Memory B cell (primary cell): ENCODE measurements at regions not wholly inside any gene's neighbourhood (a gene's known extent, or its start where the extent isn't known, plus 50 kb on each side); places are given as distances from the start of the nearest gene placed in this dataset.
"Not testable (repeated sequence)": the region's sequence is repeated elsewhere in the genome, so short reads cannot be mapped to it uniquely, and the experiment has no call there.

ENCODE experiments used
- ATAC-seq: fragments of 150-1000 bp; cut with Tn5 transposase; 2 replicates; pipeline ENCODE4 v1.10.0; 2021; ENCODE audit warnings: low read depth, mild to moderate bottlenecking, moderate library complexity
- DNase-seq, 2 donors: peaks; one replicate each; pipeline ENCODE4 v3.0.0; 2022; ENCODE audit warnings: low spot score in 2 of 2
- H3K27ac Mint-ChIP-seq: one replicate; pipeline ENCODE4 v1.8.0; 2022; ENCODE audit warnings: mild to moderate bottlenecking, moderate library complexity, mixed read lengths
- H3K27me3 Mint-ChIP-seq: one replicate; pipeline ENCODE4 v1.8.0; 2022; ENCODE audit warnings: mixed read lengths
- H3K36me3 Mint-ChIP-seq: one replicate; pipeline ENCODE4 v1.8.0; 2022; ENCODE audit warnings: mild to moderate bottlenecking, mixed read lengths
- H3K4me1 Mint-ChIP-seq: one replicate; pipeline ENCODE4 v1.8.0; 2022; ENCODE audit warnings: mixed read lengths
- H3K4me3 Mint-ChIP-seq: one replicate; pipeline ENCODE4 v1.8.0; 2022; ENCODE audit warnings: mild to moderate bottlenecking, moderate library complexity, mixed read lengths
- H3K9me3 Mint-ChIP-seq: one replicate; pipeline ENCODE4 v1.8.0; 2022; ENCODE audit warnings: mixed read lengths

DNA sequence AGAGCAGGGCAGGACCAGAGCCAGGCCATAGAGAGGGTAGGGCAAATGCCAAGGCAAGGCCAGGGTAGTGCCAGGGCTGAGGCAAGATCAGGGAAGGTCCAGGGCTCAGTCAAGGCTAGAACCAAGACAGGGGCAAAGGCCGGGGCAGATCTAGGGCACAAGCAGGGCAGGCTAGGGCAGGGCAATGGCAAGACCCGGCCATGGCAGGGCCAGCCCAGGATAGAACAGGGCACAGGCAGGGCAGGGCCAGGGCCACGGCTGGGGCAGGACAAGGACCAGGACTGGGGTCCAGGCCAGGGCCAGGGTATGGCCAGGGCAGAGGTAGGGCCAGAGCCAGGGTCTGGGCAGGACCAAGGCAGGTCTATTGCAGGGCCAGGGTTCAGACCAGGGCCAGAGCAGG, 2873.2 kb downstream of the RPIA start:
- H3K36me3 Mint-ChIP-seq, H3K4me3 Mint-ChIP-seq, ATAC-seq, H3K9me3 Mint-ChIP-seq, DNase-seq, H3K4me1 Mint-ChIP-seq, H3K27ac Mint-ChIP-seq, H3K27me3 Mint-ChIP-seq: not testable (repeated sequence)

DNA sequence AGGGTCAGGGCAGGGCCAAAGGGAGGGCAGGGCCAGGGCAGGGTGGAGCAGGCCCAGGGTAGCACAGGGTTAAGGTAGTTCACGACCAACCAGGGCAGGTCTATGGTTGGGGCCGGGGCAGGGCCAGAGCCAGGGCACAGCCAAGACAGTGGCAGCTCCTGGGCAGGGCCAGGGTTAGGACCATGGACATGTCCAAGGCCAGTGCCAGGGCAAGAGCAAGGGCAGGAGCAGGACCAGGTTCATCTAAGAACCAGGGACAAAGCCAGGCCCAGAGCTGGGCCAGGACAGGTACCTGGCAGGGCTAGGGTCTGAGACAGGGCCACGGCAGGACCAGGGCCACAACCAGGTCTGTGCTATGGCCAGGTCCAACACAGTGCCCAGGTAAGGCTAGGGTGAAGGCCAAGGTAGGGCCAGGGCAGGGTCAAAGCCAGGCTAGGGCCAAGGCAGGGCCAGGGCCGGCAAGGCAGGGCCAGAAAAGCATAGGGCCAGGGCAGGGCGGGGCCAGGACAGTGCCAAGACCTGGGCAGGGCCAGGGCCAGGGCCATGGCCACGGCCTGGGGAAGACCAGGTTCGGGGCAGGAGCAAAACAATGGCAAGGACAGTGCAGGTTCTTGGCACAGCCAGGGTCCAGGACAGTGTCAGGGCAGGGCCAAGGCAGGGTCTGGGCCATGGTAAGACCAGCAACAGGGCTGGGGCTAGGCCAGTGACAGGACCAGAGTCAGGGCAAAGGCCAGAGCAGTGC, 2874.4 kb downstream of the RPIA start:
- H3K9me3 Mint-ChIP-seq, H3K27me3 Mint-ChIP-seq, H3K4me3 Mint-ChIP-seq, H3K36me3 Mint-ChIP-seq, H3K4me1 Mint-ChIP-seq, DNase-seq, ATAC-seq, H3K27ac Mint-ChIP-seq: not testable (repeated sequence)

DNA sequence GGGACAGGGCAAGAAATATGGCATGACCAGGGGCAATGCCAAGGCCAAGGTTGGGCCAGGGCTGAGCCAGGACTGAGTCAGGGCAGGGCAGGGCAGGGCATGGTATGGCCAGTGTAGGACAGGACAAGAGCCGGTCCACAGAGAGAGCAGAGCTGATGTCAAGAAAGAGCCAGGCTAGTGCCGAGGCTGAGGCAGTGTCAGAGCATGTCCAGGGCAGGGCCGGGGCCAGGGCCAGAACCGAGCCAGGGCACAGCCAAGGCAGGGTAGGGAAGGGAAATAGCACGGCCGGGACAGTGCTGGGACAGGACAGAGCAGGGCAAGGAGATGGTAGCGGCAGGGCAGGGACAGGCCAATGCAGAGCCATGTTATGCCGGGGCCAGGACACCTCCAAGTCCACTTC, 2875.1 kb downstream of the RPIA start:
- not testable (repeated sequence) for H3K36me3 Mint-ChIP-seq, ATAC-seq, H3K4me1 Mint-ChIP-seq, H3K4me3 Mint-ChIP-seq, H3K27ac Mint-ChIP-seq, H3K9me3 Mint-ChIP-seq, H3K27me3 Mint-ChIP-seq, DNase-seq

DNA sequence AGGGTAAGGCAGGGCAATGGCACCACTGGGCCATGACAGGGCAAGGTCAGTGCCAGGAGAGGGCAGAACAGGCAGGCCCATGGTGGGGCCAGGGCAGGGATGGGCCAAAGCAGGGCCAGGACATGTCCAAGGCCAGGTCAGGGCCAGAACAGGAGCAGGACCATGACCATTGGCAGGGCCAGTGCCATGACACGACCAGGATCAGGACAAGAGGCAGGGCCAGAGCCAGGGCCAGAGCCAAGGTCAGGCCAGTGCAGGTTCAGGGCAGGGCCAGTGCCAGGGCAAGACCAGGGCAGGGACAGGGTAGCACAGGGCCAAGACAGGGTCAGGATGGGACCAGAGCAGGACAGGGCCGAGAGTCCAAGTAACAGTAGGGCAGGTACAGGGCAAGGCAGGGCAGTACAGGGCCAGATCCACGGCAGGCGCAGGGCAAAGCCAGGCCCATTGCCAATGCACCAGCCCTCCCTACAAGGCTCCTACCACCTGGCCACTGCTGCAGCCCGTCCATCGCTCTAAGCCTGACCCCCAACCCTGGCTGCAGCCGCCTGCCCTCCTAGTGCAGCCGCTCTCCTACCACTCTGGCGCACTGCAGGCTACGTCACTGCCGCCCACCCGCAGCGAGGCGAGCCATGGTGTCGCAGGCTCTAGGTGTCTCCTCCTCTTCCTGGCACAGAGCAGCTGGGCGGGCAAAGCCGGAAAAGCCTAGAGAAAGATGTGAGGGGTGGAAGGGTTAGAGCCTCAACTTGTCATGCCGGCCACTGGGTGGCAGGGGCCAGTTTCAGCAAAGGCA, 2876.3 kb downstream of the RPIA start:
- not testable (repeated sequence) for DNase-seq, H3K9me3 Mint-ChIP-seq, H3K4me1 Mint-ChIP-seq, ATAC-seq, H3K36me3 Mint-ChIP-seq, H3K4me3 Mint-ChIP-seq, H3K27ac Mint-ChIP-seq, H3K27me3 Mint-ChIP-seq

DNA sequence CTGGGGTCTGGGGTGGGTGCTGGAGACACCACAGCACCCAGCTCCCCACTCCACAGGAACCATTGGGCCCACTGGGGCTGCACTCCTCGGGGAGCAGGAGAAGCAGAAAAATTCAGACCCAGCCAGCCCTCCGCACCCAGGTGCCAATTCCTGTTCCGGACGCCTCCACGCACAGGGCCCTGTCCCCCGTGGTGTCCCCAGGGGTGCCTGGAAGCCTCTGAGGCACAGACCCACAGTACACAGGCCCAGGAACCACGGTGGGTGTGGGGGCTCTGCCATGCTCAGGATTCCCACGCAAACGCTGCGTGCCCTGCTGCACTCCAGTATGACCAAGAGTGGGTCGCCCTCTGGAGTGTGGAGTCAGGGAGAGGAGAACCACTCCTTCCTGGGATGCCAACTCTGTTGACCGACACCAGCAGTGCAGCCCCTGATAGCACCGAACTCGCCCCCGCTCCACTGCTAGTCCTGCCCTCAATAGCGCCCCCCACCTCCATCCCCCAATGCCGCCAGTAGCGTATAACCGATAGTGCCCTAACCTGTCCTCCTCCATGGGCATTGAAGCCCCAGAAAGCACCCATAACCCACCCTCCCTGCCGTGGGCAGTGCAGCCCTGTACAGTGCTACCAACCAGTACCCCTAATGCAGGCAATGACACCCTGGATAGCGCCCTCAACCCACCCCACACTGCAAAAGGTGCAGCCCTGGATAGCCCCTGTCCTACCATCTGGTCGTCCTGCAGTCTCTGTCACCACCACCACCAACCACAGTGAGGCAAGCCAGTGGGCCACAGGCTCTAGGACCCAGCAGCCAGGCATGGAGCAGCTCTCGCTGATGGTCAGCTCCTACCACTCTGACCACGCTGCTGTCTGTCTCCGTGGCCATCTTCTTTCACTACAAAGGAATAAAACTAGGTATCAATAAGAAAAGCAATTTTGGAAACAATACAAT, 2877.2 kb downstream of the RPIA start:
- not testable (repeated sequence) for ATAC-seq, H3K27me3 Mint-ChIP-seq

DNA sequence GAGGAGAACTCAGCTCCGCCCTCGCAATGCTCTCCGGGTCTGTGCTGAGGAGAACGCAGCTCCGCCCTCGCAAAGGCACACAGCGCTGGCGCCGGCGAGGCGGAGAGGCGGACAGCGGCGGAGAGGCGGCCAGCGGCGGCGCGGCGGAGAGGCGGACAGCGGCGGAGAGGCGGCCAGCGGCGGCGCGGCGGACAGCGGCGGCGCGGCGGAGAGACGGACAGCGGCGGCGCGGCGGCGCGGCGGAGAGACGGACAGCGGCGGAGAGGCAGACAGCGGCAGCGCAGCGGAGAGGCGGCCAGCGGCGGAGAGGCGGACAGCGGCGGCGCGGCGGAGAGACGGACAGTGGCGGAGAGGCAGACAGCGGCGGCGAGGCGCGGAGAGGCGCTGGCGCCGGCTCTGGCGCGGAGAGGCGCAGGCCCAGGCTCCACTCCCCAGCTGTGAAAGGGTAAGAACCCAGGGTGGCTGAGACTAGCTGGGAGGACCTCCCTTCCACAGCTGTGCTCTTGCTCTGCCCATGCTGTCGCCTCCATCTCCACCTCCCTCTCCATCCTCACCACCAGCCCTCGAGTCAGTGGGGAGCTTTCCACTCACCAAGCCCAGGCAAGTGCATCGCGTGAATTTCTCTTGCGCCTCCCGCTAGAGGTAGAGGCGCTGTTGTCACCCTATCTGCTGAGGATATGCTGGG, 2879.9 kb downstream of the RPIA start:
- not testable (repeated sequence) for H3K27me3 Mint-ChIP-seq, H3K4me3 Mint-ChIP-seq, H3K9me3 Mint-ChIP-seq, ATAC-seq, H3K36me3 Mint-ChIP-seq, H3K4me1 Mint-ChIP-seq, H3K27ac Mint-ChIP-seq, DNase-seq

More for the DNA sequence above, 2877.2 kb downstream of the RPIA start:
- not testable (repeated sequence) for DNase-seq, H3K9me3 Mint-ChIP-seq, H3K36me3 Mint-ChIP-seq, H3K27ac Mint-ChIP-seq, H3K4me3 Mint-ChIP-seq, H3K4me1 Mint-ChIP-seq

DNA sequence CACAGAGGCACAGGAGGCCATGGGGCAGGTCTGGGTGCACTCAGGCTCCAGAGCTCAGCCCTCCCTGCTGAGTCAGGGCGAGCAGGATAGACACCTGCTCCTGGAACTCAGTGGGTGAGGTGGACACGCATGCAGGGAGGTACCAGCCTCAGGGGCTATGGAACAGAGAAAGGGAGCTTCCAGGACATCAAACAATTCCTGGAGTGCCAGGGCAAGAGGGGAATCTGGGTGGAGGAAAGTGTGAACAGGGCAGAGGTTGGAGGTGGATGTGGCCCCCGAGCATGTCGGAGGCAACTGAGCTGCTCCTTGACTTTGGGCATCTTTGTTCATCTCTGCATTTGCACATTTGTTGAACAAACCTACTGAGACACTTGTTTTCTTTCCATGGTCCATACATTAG, 2881.5 kb downstream of the RPIA start:
- H3K4me3 Mint-ChIP-seq, H3K36me3 Mint-ChIP-seq, H3K9me3 Mint-ChIP-seq, ATAC-seq, DNase-seq, H3K27me3 Mint-ChIP-seq, H3K4me1 Mint-ChIP-seq, H3K27ac Mint-ChIP-seq: not testable (repeated sequence)

DNA sequence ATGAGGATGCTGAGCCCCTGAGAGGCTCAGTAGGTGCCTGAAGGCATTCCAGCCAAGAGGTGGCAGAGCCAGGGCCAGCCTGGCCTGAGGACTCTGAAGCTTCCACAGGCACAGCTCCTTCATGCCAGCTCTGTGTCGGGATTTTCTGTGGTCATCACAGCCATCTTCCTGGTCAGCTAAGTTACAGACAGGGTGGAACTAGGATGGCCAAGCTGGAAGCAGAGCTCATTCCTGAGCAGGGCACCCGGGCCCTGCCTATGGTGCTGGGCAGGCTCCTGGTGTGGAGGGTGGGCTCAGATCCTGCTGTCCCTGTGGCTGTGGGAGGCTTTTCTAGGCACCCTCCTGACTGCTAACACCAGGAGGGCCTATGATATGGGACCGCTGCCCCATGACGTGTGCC, 2882.3 kb downstream of the RPIA start:
- H3K9me3 Mint-ChIP-seq, H3K4me1 Mint-ChIP-seq, H3K27me3 Mint-ChIP-seq, H3K36me3 Mint-ChIP-seq, DNase-seq, H3K4me3 Mint-ChIP-seq, ATAC-seq, H3K27ac Mint-ChIP-seq: not testable (repeated sequence)

DNA sequence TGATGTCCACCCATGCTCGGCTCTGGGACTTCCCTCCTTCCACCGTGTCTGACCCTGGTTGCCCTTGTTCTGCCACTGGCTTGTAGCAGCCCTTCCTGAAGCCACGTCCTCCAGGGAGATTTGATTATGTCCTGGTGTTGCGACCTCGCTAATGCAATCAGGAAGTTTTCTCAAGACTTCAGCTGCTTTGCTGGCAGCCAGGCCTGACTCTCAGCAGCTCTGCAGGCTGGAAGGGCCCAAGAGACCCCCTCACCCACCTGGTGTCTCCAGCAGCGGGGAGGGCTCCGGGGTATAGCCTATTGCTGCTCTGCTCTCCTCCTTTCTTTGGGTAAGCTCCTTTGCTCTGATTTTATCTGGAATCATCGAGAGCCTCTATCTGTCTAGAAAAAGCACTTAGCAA, 2882.8 kb downstream of the RPIA start:
- not testable (repeated sequence) for H3K9me3 Mint-ChIP-seq, H3K27ac Mint-ChIP-seq, H3K27me3 Mint-ChIP-seq, DNase-seq, H3K4me1 Mint-ChIP-seq, ATAC-seq, H3K4me3 Mint-ChIP-seq, H3K36me3 Mint-ChIP-seq

DNA sequence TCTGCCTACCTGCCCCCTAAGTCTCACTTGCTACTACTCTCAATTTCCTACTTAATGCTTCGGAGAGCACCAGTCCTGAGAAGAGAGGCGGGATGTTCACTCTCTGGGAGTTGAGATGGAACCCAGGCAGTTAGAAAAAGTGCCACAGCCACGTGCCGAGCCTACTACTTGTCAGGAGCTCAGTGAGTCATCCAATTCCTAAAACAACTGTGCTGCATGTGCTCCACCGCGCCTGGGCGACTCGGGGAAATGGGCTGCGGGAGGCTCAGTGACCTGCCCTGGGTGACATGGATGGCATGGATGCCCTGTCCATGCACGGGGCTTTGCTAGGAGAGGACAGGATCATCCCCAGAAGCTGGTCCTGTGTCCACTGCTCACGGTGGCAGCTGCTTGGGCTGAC, 2884.2 kb downstream of the RPIA start:
- DNase-seq, H3K36me3 Mint-ChIP-seq, H3K4me3 Mint-ChIP-seq, H3K27ac Mint-ChIP-seq, H3K27me3 Mint-ChIP-seq, ATAC-seq, H3K4me1 Mint-ChIP-seq, H3K9me3 Mint-ChIP-seq: not testable (repeated sequence)

DNA sequence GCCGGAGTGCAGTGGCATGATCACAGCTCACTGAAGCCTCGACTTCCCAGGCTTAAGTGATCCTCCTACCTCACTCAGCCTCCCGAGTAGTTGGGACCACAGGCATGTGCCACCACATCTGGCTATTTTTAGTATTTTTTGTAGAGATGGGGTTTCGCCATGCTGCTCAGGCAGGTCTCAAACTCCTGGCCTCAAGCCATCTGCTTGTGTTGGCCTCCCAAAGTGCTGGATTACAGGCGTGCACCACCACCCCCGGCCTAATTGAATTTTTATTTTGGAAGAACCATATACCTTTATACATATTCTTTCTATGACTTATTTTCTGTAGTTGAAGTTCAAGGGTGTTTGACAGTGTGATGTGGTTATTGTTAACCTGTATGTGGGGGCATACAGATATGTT, 2885.9 kb downstream of the RPIA start:
- H3K9me3 Mint-ChIP-seq, H3K27ac Mint-ChIP-seq, H3K36me3 Mint-ChIP-seq, H3K4me3 Mint-ChIP-seq, H3K4me1 Mint-ChIP-seq, ATAC-seq, DNase-seq, H3K27me3 Mint-ChIP-seq: not testable (repeated sequence)

DNA sequence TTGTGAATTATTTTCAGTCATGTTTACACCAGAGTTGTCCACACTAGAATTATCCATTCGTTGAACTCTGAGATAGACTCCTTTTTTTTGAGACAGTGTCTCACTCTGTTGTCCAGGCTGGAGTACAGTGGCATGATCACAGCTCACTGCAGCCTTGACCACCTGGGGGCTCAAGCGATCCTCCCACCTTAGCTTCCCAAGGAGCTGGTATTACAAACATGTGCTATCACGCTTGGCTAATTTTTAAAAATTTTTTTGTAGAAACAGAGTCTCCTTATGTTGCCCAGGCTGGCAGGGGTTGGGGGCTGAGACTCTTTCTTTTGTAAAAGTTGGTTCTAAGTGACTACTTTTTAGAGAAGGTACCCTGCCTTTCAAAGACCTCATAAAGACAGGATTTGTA, 2887.2 kb downstream of the RPIA start:
- H3K9me3 Mint-ChIP-seq, H3K4me1 Mint-ChIP-seq, H3K4me3 Mint-ChIP-seq, H3K27me3 Mint-ChIP-seq, DNase-seq, ATAC-seq, H3K36me3 Mint-ChIP-seq, H3K27ac Mint-ChIP-seq: not testable (repeated sequence)

DNA sequence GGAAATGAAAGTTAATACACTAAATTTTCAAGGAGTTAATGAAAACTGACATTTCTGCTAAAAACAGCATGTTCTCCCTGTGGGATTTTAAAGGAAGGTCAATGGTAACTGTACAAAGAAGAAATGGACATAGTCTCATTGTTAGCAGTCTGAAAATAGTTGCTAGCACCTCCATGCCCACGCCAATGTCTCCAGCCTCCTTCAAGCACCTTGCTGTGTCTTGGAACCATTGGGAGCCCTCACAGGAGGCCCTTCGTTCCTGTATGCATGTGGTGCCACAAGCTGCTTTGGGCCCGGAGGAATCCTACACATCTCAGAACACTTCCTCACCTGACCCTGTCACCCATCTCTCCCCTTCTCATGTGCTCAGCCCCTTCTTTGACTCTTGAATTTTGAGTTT, 2888.1 kb downstream of the RPIA start:
- H3K36me3 Mint-ChIP-seq, H3K4me1 Mint-ChIP-seq, H3K27ac Mint-ChIP-seq, DNase-seq, H3K4me3 Mint-ChIP-seq, H3K9me3 Mint-ChIP-seq, ATAC-seq, H3K27me3 Mint-ChIP-seq: not testable (repeated sequence)
